AG09309 (cell line): ENCODE measurements at regions not wholly inside any gene's neighbourhood (a gene's known extent, or its start where the extent isn't known, plus 50 kb on each side); places are given as distances from the start of the nearest gene placed in this dataset.

Experiments used
- DNase-seq: peaks from one replicate; pipeline ENCODE4 v3.0.0-alpha.2; 2010; ENCODE audit warnings: low read depth
- H3K4me3 ChIP-seq: 2 replicates; pipeline ENCODE4 v1.5.1; 2011; ENCODE audit warnings: mild to moderate bottlenecking, low read depth, low read length, moderate library complexity; ENCODE audit not compliant: control insufficient read depth
- CTCF ChIP-seq: IDR thresholded peaks from 2 replicates; pipeline ENCODE4 v1.5.1; 2011; ENCODE audit warnings: mild to moderate bottlenecking, low read depth, low read length, inconsistent platforms; ENCODE audit not compliant: insufficient read depth, control insufficient read depth; ENCODE audit errors: missing control alignments

- no peak for DNase-seq
- H3K4me3 ChIP-seq: no peak overlapping the region
- TF ChIP-seq CTCF: no peak
These were observed 647.8 kb upstream of the SLC35B3 start for GRCh38 chr6:9083108-9083507.

- no peak for DNase-seq
- no peak overlapping the region for H3K4me3 ChIP-seq
- TF ChIP-seq CTCF: no peak
These were observed 631.4 kb upstream of the SLC35B3 start for GRCh38 chr6:9066726-9067125.

GRCh38 chr6:9064156-9064555 lies 628.8 kb upstream of the SLC35B3 start:
- H3K4me3 ChIP-seq: no peak overlapping the region
- DNase-seq: no peak
- no peak for TF ChIP-seq CTCF

GRCh38 chr6:9062596-9062995 lies 627.3 kb upstream of the SLC35B3 start:
- no peak overlapping the region for H3K4me3 ChIP-seq
- no peak for DNase-seq
- TF ChIP-seq CTCF: no peak

GRCh38 chr6:9057937-9058336 lies 622.6 kb upstream of the SLC35B3 start:
- no peak overlapping the region for H3K4me3 ChIP-seq
- DNase-seq: no peak
- TF ChIP-seq CTCF: no peak

- TF ChIP-seq CTCF: no peak
- no peak overlapping the region for H3K4me3 ChIP-seq
- DNase-seq: no peak
These were observed 621.2 kb upstream of the SLC35B3 start for GRCh38 chr6:9056556-9056955.

GRCh38 chr6:9044426-9044825 lies 609.1 kb upstream of the SLC35B3 start:
- no peak for TF ChIP-seq CTCF
- H3K4me3 ChIP-seq: no peak overlapping the region
- DNase-seq: no peak
